PC-9 (cell line): ENCODE measurements at regions not wholly inside any gene's neighbourhood (a gene's known extent, or its start where the extent isn't known, plus 50 kb on each side); places are given as distances from the start of the nearest gene placed in this dataset.

Source experiments
- BruUV-seq: library from RNA; stranded (reverse); fragments of 400-500 nt; replicated peaks from 2 replicates; lab custom pipeline; 2021; lab: Mats Ljungman, UMichigan
- CTCF ChIA-PET: fragments of 300-600 bp; sonication (Branson Sonifier 250); formaldehyde crosslinking; loops from one replicate; lab custom pipeline; 2022; ENCODE audit warnings: antibody characterized with exemption; lab: Charles Lee
- POLR2A ChIA-PET: fragments of 300-600 bp; sonication (Branson Sonifier 250); formaldehyde crosslinking; loops from one replicate; lab custom pipeline; 2022; ENCODE audit warnings: antibody characterized with exemption; ENCODE audit not compliant: unreplicated experiment; lab: Charles Lee
- DNase-seq, 2 experiments: peaks; one replicate each; pipeline versions ENCODE4 v3.0.0 to v3.0.0-alpha.2; 2015 to 2022; ENCODE audit warnings: mixed read lengths in 1 of 2
- H2AFZ ChIP-seq: fragments of 200-600 bp; sonication (generic); 2 replicates; pipeline ENCODE4 v1.8.1; 2017; ENCODE audit warnings: antibody characterized with exemption
- H3F3A ChIP-seq: fragments of 200-600 bp; sonication (generic); 2 replicates; pipeline ENCODE4 v1.8.1; 2017; ENCODE audit warnings: antibody characterized with exemption, mild to moderate bottlenecking, low read depth; ENCODE audit not compliant: insufficient read depth
- H3K27ac ChIP-seq: fragments of 200-600 bp; sonication (generic); 2 replicates; pipeline ENCODE4 v1.6.1; 2016; ENCODE audit warnings: mixed run types
- H3K27me3 ChIP-seq: fragments of 200-600 bp; sonication (generic); 2 replicates; pipeline ENCODE4 v1.6.1; 2016; ENCODE audit warnings: low read depth, mixed run types; ENCODE audit not compliant: insufficient read depth
- H3K36me3 ChIP-seq: fragments of 200-600 bp; sonication (generic); 2 replicates; pipeline ENCODE4 v1.6.1; 2016; ENCODE audit warnings: low read depth, mixed run types
- H3K4me1 ChIP-seq: fragments of 200-600 bp; sonication (generic); replicated peaks from 2 replicates; pipeline ENCODE4 v1.6.1; 2016; ENCODE audit warnings: mixed run types; ENCODE audit not compliant: insufficient read depth
- H3K4me2 ChIP-seq: fragments of 200-600 bp; sonication (generic); 2 replicates; pipeline ENCODE4 v1.6.1; 2017; ENCODE audit warnings: mixed run types
- H3K4me3 ChIP-seq: fragments of 200-600 bp; sonication (generic); 2 replicates; pipeline ENCODE4 v1.6.1; 2016; ENCODE audit warnings: mixed run types
- H3K79me2 ChIP-seq: fragments of 200-600 bp; sonication (generic); 2 replicates; pipeline ENCODE4 v1.6.1; 2017; ENCODE audit warnings: low read depth, mixed run types
- H3K9me2 ChIP-seq: fragments of 200-600 bp; sonication (generic); 2 replicates; pipeline ENCODE4 v1.8.1; 2017; ENCODE audit warnings: mild to moderate bottlenecking; ENCODE audit not compliant: insufficient read depth
- H3K9me3 ChIP-seq: fragments of 200-600 bp; sonication (generic); 2 replicates; pipeline ENCODE4 v1.8.1; 2016; ENCODE audit warnings: low read depth; ENCODE audit not compliant: insufficient read depth
- H4K20me1 ChIP-seq: fragments of 200-600 bp; sonication (generic); 2 replicates; pipeline ENCODE4 v1.8.1; 2017; ENCODE audit not compliant: insufficient read depth
- CTCF ChIP-seq: fragments of 200-600 bp; sonication (generic); conservative IDR thresholded peaks from 2 replicates; pipeline ENCODE4 v1.6.1; 2017; ENCODE audit warnings: mixed run types, antibody characterized with exemption, mild to moderate bottlenecking, moderate library complexity
- EZH2 ChIP-seq: fragments of 200-600 bp; sonication (generic); IDR thresholded peaks from 2 replicates; pipeline ENCODE4 v1.8.0; 2017; ENCODE audit warnings: antibody characterized with exemption, low read depth
- intact Hi-C: fragments of 100-400 bp; cut with micrococcal nuclease; formaldehyde crosslinking; loops from one replicate; pipeline ENCODE4 v1.10.0; 2022; ENCODE audit not compliant: unreplicated experiment

- no TSS peak for BruUV-seq
- no peaks in the 10 kb centered on the region for H4K20me1 ChIP-seq
- H3K4me2 ChIP-seq, result no peak overlapping the region
- POLR2A ChIA-PET, result no interaction called here
- TF ChIP-seq CTCF (no peak), EZH2 (no peak)
- H3K4me3 ChIP-seq, result no peak overlapping the region
- no peaks in the 10 kb centered on the region for H3K27me3 ChIP-seq
- H3K27ac ChIP-seq, result no peak overlapping the region
- H3K36me3 ChIP-seq, result no peaks in the 10 kb centered on the region
- H3K9me3 ChIP-seq, result no peaks in the 10 kb centered on the region
- no peak overlapping the region for H2AFZ ChIP-seq
- DNase-seq, result no peak
- no peaks in the 10 kb centered on the region for H3K9me2 ChIP-seq
- no peaks in the 10 kb centered on the region for H3F3A ChIP-seq
- intact Hi-C loops, result no loop called here
- no peaks in the 10 kb centered on the region for H3K4me1 ChIP-seq
- CTCF ChIA-PET, result no interaction called here
- H3K79me2 ChIP-seq, result no peaks in the 10 kb centered on the region
These were observed 164.0 kb upstream of the PDGFD start for GRCh38 chr11:104327861-104328511.

- Histone ChIP-seq H3K9me2 (no peaks in the 10 kb centered on the region), H3K4me1 (no peaks in the 10 kb centered on the region), H3K9me3 (no peaks in the 10 kb centered on the region), H2AFZ (no peak overlapping the region), H3K79me2 (no peaks in the 10 kb centered on the region), H3K27me3 (no peaks in the 10 kb centered on the region), H4K20me1 (no peaks in the 10 kb centered on the region), H3K4me3 (no peak overlapping the region), H3K27ac (no peak overlapping the region), H3F3A (no peaks in the 10 kb centered on the region), H3K36me3 (no peaks in the 10 kb centered on the region), H3K4me2 (no peak overlapping the region)
- no peak for DNase-seq
- CTCF ChIA-PET, result no interaction called here
- POLR2A ChIA-PET, result no interaction called here
- intact Hi-C loops, result no loop called here
- BruUV-seq, result no TSS peak
- TF ChIP-seq EZH2, result no peak
- no peak for TF ChIP-seq CTCF
These were observed 161.1 kb upstream of the PDGFD start for GRCh38 chr11:104325093-104325492.

GRCh38 chr11:104324276-104324675 lies 160.3 kb upstream of the PDGFD start:
- H3K27ac ChIP-seq, result no peak overlapping the region
- no peaks in the 10 kb centered on the region for H3K9me3 ChIP-seq
- no peaks in the 10 kb centered on the region for H3K4me1 ChIP-seq
- intact Hi-C loops, result no loop called here
- ChIA-PET CTCF (no interaction called here), POLR2A (no interaction called here)
- no peak overlapping the region for H3K4me2 ChIP-seq
- no peaks in the 10 kb centered on the region for H3K79me2 ChIP-seq
- no peaks in the 10 kb centered on the region for H3K36me3 ChIP-seq
- no TSS peak for BruUV-seq
- H3K9me2 ChIP-seq, result no peaks in the 10 kb centered on the region
- H3F3A ChIP-seq, result no peaks in the 10 kb centered on the region
- H3K27me3 ChIP-seq, result no peaks in the 10 kb centered on the region
- no peak for TF ChIP-seq EZH2
- no peak for TF ChIP-seq CTCF
- H4K20me1 ChIP-seq, result no peaks in the 10 kb centered on the region
- H2AFZ ChIP-seq, result no peak overlapping the region
- no peak overlapping the region for H3K4me3 ChIP-seq
- DNase-seq, result no peak
